ENCODE measurements at regions not wholly inside any gene's neighbourhood (a gene's known extent, or its start where the extent isn't known, plus 50 kb on each side); places are given as distances from the start of the nearest gene placed in this dataset.

- TF ChIP-seq GATA2 (IDR thresholded peaks at IDR 0.05; ENCODE audit: low read depth, low read length) (no peak), GATA3 (IDR thresholded peaks at IDR 0.05; ENCODE audit: low read depth, low read length) (no peak)
These were observed 1391.7 kb upstream of the MIR17HG start for GRCh38 chr13:89955773-89956172.

All from SH-SY5Y (cell line).